Adipocyte (in vitro differentiated cells): ENCODE measurements at regions not wholly inside any gene's neighbourhood (a gene's known extent, or its start where the extent isn't known, plus 50 kb on each side); places are given as distances from the start of the nearest gene placed in this dataset.

Source experiments
- DNase-seq: peaks from one replicate; pipeline ENCODE4 v3.0.0-alpha.2; 2015; ENCODE audit warnings: low read depth
- H3K27me3 ChIP-seq: replicated peaks from 2 replicates; pipeline ENCODE4 v1.7.0; 2013; ENCODE audit warnings: mild to moderate bottlenecking, low read length, moderate library complexity; ENCODE audit not compliant: control insufficient read depth, insufficient read depth
- H3K36me3 ChIP-seq: 2 replicates; pipeline ENCODE4 v1.7.0; 2013; ENCODE audit warnings: low read length, mild to moderate bottlenecking, moderate library complexity; ENCODE audit not compliant: control insufficient read depth, insufficient read depth, severe bottlenecking
- H3K4me1 ChIP-seq: 2 replicates; pipeline ENCODE4 v1.7.0; 2013; ENCODE audit warnings: mild to moderate bottlenecking, low read length, moderate library complexity; ENCODE audit not compliant: control insufficient read depth, insufficient read depth
- H3K4me3 ChIP-seq: 2 replicates; pipeline ENCODE4 v1.7.0; 2013; ENCODE audit warnings: mild to moderate bottlenecking, low read length, moderate library complexity
- H3K9ac ChIP-seq: 2 replicates; pipeline ENCODE4 v1.7.0; 2013; ENCODE audit warnings: mild to moderate bottlenecking, low read length, moderate library complexity
- H3K9me3 ChIP-seq: 2 replicates; pipeline ENCODE4 v1.7.0; 2013; ENCODE audit warnings: mild to moderate bottlenecking, low read length, moderate library complexity; ENCODE audit not compliant: control insufficient read depth

DNA sequence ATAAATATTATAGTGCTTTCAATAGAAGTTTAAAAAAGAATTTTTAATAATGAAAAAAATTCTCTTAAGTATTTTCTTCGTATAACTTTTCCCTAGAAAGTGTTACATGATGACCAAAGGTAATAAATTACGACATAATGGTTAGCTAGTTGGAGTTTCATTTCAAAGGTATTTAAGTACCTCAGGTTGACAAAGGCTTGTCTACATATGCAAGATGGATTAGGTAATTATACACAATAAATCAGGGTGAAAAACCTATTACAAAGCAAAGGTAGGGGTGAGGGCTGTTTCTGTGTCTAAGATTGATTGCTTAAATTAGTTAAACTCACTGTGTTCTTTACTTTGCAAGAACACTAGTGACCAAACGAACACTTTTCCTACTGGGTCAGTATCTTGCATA is 508.5 kb upstream of the FAT1 start:
- Histone ChIP-seq H3K4me3 (no peak overlapping the region), H3K9me3 (no peaks in the 10 kb centered on the region), H3K4me1 (peaks cover 17% of the 10 kb centered on the region), H3K9ac (no peak overlapping the region), H3K27me3 (no peaks in the 10 kb centered on the region), H3K36me3 (no peaks in the 10 kb centered on the region)
- no peak for DNase-seq

DNA sequence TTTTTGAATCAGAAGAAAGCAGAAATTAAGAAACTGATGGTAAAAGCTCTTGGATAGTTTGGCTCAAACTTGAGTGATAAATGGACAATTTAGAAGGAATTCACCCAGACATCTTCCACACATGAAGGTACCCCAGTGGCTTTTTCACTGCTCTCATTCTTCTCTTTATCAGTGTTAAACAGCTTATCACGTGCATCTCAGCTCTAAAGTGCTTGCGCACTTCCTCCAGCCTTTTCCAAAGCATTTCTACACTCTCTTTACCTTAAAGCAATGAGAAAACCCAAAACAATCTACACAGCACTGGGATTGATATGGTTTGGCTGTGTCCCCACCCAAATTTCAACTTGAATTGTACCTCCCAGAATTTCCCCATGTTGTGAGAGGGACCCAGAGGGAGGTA is 509.1 kb upstream of the FAT1 start:
- no peak overlapping the region for H3K4me3 ChIP-seq
- no peaks in the 10 kb centered on the region for H3K9me3 ChIP-seq
- no peaks in the 10 kb centered on the region for H3K36me3 ChIP-seq
- no peaks in the 10 kb centered on the region for H3K27me3 ChIP-seq
- peaks cover 17% of the 10 kb centered on the region for H3K4me1 ChIP-seq
- DNase-seq: no peak
- no peak overlapping the region for H3K9ac ChIP-seq

DNA sequence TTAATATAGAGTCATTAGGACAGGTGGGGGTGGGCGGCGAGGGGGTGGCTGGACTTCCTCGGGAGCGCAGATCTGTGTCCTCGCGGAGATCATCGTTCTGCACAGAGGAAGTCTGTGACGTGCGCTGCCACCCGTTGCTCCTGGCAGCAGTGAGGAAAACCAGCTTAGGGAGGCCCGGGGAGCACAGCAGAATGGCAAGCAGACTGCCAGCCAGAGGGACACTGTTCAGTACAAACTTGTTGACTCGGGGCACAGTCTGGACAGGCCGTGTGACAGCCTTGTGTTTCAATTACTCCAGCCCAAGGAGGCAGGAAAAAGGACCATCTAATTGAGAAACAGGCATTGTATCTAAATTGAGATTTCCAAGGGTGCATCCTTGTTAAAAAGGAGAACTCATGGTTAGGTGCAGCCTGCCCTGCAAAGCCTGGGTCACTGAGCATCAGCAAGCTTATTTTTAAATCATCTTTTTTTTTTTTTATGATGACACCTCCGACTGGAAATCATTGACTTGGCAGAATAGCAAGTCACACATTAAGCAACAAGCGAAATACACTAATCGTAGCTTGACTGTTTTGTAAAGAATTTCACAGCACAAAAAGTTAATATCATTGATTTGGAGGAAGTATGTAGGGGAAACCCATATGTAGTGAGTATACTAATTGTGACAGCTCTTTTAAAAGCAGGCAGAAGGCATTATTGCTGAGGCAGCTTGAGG is 512.0 kb upstream of the FAT1 start:
- Histone ChIP-seq H3K4me1 (peaks cover 17% of the 10 kb centered on the region), H3K4me3 (no peak overlapping the region), H3K9me3 (no peaks in the 10 kb centered on the region), H3K36me3 (no peaks in the 10 kb centered on the region), H3K27me3 (no peaks in the 10 kb centered on the region), H3K9ac (no peak overlapping the region)
- no peak for DNase-seq

DNA sequence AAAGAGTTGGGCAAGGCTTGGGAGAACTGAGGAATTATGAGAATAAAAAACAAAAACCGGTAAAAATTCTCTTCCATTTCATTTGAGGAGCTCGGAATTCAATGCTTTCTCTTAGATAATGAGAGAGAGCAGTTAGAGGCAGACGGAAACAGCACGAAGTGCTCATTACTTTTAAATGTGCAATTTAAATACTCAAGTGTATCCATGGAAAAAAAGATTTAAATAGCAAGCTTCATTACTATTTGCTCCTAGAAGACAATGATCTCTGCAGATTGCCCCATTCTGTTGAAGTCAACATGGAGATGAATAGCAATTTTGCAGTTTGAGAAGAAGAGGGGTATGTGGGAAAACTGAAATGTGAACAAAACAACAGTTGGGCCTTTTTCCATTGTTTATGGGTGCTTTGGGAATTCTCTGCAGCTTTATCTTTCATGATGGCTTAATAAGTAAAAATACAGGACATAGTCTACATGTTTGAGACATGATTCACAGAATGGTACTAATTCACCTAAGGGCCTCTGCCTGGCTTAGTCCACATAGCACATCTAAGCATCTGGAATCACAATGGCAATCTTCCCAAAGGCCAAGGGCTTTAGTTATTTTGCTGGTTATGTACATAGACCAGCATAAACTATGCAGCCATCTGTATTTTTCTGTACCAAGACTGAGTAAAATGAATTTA is 512.7 kb upstream of the FAT1 start:
- Histone ChIP-seq H3K36me3 (no peaks in the 10 kb centered on the region), H3K4me3 (no peak overlapping the region), H3K9ac (no peak overlapping the region), H3K4me1 (peaks cover 17% of the 10 kb centered on the region), H3K9me3 (no peaks in the 10 kb centered on the region), H3K27me3 (no peaks in the 10 kb centered on the region)
- DNase-seq: peak; percentile 81

DNA sequence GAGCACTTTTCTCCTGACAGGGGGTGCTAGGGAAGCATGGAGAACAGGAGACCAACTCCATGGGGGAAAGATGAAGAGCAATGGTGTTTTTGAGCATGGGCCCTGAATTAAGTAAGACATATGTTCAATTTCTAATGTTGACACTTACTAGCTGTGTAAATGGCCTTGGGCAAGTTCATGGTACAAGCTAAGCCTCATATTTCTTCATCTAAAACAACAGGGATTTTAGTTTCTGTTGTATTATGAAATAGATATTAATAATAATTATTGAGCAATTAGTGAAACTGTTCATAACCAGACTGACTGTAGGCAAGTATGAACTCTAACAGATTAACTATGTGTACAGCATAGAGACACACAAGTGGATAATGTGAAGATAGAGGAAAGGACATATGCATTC is 515.0 kb upstream of the FAT1 start:
- H3K27me3 ChIP-seq: no peaks in the 10 kb centered on the region

DNA sequence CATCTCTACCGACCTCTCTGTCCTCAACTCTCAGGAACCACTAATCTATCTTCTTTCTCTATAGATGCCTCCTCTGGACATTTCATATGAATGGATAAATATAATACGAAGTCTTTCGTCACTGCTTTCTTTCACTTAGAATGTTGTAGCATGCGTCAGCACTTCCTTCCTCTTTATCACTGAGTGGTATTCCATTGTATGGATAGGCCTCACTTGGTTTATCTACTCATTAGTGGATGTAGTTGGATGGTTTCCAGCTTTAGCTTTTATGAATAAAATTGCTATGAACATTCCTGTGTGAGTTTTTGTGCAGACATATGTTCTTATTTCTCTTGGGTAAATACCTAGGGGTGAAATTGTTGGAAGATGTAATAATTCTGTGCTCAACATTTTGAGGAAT is 528.2 kb upstream of the FAT1 start:
- Histone ChIP-seq H3K36me3 (no peaks in the 10 kb centered on the region), H3K9me3 (no peaks in the 10 kb centered on the region), H3K9ac (no peak overlapping the region), H3K4me3 (no peak overlapping the region), H3K27me3 (no peaks in the 10 kb centered on the region), H3K4me1 (no peaks in the 10 kb centered on the region)
- DNase-seq: no peak

More for the DNA sequence above, 515.0 kb upstream of the FAT1 start:
- peaks cover 17% of the 10 kb centered on the region for H3K4me1 ChIP-seq
- peaks cover 4% of the 10 kb centered on the region for H3K9me3 ChIP-seq
- H3K36me3 ChIP-seq: no peaks in the 10 kb centered on the region
- no peak for DNase-seq
- no peak overlapping the region for H3K4me3 ChIP-seq
- no peak overlapping the region for H3K9ac ChIP-seq

DNA sequence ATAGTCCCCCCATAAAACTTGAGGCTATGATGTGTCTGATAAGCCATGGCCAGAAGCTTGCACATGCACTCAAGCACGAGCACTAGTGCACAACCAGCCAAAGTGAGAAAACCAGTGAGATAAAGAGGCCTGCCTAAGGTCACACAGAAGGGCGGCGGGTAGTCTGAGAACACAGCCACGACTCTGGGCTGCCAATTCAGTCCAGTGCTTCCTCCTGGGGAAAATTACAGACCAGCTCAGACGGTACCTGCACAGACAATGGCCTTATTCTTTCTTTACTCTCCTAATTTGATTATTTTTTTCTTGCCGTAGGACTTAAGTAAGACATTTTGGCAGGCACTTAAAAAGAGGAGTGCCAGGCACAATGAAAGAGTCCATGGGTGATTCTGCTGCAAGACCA is 533.2 kb upstream of the FAT1 start:
- H3K27me3 ChIP-seq: no peaks in the 10 kb centered on the region

DNA sequence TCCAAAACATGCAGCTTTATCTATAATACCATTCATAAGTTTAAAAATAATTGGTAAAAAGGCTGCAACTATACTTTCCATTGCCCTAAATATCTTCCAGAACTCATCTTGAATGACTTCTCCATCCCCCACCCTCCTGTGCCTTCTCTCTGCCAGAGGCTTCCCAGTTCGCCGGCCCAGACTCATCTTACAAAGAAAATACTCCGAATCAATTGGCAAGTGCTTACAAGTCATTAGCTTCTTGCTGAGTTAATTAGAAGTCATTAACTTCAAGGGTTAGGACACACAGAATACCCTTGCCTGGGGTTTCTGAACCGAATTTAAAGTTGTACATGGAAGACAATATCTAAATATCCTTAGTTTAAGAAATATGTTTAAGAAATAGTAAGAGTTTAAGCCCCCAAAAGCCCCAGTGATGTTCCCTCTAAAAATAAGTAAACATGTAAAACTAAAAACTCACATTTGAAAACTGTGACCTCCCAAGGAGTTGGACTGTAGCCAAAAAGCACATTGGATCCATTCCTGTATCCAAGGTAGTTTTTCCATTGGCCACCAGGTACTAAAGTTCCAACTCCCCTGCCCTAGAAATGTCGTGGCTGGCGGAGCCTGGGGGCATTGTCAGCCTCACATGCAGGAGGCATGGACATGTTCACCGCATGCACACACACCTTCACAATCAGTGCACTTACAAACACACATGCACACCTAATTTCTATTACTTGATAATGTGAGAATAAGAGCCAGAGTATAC is 535.2 kb upstream of the FAT1 start:
- Histone ChIP-seq H3K9ac (no peak overlapping the region), H3K36me3 (no peaks in the 10 kb centered on the region), H3K4me3 (no peak overlapping the region), H3K27me3 (no peaks in the 10 kb centered on the region), H3K4me1 (peaks cover 7% of the 10 kb centered on the region), H3K9me3 (no peaks in the 10 kb centered on the region)
- DNase-seq: no peak

More for the DNA sequence above, 533.2 kb upstream of the FAT1 start:
- H3K4me1 ChIP-seq: no peaks in the 10 kb centered on the region
- H3K36me3 ChIP-seq: no peaks in the 10 kb centered on the region
- no peak for DNase-seq
- H3K4me3 ChIP-seq: no peak overlapping the region
- no peak overlapping the region for H3K9ac ChIP-seq
- H3K9me3 ChIP-seq: no peaks in the 10 kb centered on the region

DNA sequence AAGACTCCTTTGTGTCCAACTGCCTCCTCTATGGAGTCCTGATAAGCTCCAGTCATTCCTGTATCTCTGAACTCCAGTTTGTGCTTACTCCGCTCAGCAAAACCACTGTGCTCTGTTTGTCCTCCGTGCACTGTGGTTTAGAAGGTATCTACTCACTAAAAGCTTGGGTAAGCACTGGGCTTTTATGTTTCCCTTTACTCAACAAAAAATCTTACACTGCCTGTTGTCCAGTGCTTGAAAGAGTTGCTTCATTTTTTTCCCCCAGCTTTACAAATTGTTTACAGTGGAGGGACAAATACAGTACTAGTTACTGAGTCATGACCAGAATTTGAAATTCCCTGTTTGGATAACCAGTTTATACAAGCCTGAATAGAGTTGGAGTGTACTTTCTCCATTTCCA is 545.3 kb upstream of the FAT1 start:
- peak; percentile 56 for DNase-seq
- H3K4me3 ChIP-seq: no peak overlapping the region
- H3K4me1 ChIP-seq: peaks cover 8% of the 10 kb centered on the region
- no peak overlapping the region for H3K9ac ChIP-seq
- H3K36me3 ChIP-seq: no peaks in the 10 kb centered on the region
- H3K9me3 ChIP-seq: peaks cover 3% of the 10 kb centered on the region
- no peaks in the 10 kb centered on the region for H3K27me3 ChIP-seq

DNA sequence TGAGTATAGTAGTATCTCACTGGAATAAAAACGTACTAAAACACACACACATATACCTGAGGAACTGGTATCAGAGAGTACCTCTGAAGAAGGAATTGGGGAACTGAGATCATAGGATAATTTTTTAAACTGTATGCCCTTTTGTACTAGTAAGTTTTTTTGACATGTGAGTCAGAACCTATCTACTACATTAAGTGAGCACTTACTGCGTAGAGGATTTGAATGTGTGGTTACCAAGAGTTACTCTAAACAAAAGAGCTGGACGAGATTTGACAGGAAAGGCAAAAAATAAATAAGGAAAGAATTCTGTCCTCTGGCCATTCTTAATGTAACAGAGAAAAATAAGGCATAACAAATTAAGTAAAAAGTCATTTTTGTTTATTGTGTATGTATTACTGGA is 546.5 kb upstream of the FAT1 start:
- no peak overlapping the region for H3K9ac ChIP-seq
- H3K4me1 ChIP-seq: peaks cover 5% of the 10 kb centered on the region
- no peak overlapping the region for H3K4me3 ChIP-seq
- H3K27me3 ChIP-seq: no peaks in the 10 kb centered on the region
- no peak for DNase-seq
- peaks cover 3% of the 10 kb centered on the region for H3K9me3 ChIP-seq
- no peaks in the 10 kb centered on the region for H3K36me3 ChIP-seq

DNA sequence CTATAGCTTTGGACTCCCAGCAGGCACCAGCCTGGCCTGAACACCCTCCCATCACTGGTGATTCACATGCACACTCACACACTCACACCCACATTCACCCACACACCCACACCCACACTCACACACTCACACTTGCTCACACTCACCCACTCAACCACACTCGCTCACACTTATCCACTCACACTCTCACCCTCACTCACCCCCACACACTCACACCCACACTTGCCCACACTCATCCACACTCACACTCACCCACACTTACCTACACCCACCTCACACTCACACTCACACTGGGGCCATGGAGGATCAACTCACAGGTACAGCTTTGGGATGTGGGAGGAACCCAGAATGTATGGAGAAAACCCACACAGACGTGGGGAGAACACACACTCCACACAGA is 548.2 kb upstream of the FAT1 start:
- peaks cover under 1% of the 10 kb centered on the region for H3K9me3 ChIP-seq
- DNase-seq: no peak
- no peaks in the 10 kb centered on the region for H3K4me1 ChIP-seq
- no peaks in the 10 kb centered on the region for H3K36me3 ChIP-seq
- no peak overlapping the region for H3K4me3 ChIP-seq
- no peak overlapping the region for H3K9ac ChIP-seq
- H3K27me3 ChIP-seq: no peaks in the 10 kb centered on the region
